ENCODE measurements at regions not wholly inside any gene's neighbourhood (a gene's known extent, or its start where the extent isn't known, plus 50 kb on each side); places are given as distances from the start of the nearest gene placed in this dataset.

DNA sequence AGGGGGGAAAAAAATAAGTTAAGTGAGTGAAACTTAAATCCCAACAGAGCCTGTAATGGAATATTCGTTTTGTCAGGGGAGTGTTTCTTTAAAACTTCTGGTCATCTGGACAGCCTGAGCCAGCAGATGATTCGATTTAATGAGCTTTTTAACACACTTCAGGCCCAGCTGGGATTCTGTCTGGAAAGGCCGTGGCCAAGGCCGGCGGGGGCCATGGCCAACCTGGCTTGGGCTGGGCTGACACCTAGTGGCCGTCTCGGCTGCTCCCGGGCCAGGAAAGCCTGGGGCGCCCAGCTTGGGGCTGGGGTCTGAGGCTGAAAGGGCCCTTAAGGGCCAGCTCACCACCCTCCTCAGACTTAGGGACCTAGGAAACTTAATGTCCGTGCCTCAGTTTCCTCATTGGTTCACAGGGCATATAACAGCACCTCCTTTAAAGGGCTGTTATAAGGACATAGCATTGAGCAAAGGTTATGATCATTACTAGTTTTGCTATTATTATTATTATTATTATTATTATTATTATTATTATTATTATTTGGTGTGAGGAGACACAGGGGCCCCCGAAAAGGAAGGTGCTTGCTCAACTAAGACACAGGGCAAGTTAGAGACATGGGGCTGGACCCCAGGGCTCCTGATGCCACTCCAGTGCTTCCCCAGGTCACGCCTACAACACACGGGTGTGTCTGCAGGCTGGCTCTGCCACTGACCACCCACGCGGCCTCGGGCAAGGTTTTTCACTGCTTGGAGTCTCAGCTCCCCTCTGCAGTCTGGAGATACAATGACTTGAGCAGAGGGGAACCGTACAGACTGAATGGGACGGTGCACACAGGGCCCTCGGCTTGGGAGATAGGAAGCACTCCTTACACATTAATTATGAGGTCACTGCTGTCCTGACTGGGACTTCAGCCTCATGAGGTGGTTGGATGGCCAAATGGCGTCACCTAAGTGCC lies 84.0 kb downstream of the SYNE3 start:
- Histone ChIP-seq H3K27ac (ENCODE audit: low read depth, low read length) (no peak overlapping the region), H3K27me3 (ENCODE audit: insufficient read depth, low read length, poor library complexity, severe bottlenecking) (no peaks in the 10 kb centered on the region), H3K36me3 (ENCODE audit: insufficient read depth, low read length) (peaks cover 45% of the 10 kb centered on the region), H3K9me3 (ENCODE audit: low read length) (no peaks in the 10 kb centered on the region), H3K4me1 (ENCODE audit: insufficient read depth, low read length) (no peaks in the 10 kb centered on the region), H3K4me3 (ENCODE audit: low read length) (no peak overlapping the region)
- H3K9me3 Mint-ChIP-seq, result no peaks in the 10 kb centered on the region
- H3K27ac Mint-ChIP-seq, result peak overlapping the region in 1 of 8 donors; percentile 70
- H3K27me3 Mint-ChIP-seq, result no peaks in the 10 kb centered on the region
- CTCF ChIA-PET, result no interaction called here
- H3K4me3 Mint-ChIP-seq, result no peak overlapping the region
- H3K4me1 Mint-ChIP-seq, result peaks cover 0 to 5% (median 2%) of the 10 kb centered on the region in 3 donors
- no peak for DNase-seq
- POLR2A ChIA-PET, result no interaction called here
- H3K36me3 Mint-ChIP-seq, result peaks cover 9 to 95% (median 31%) of the 10 kb centered on the region in 3 donors

DNA sequence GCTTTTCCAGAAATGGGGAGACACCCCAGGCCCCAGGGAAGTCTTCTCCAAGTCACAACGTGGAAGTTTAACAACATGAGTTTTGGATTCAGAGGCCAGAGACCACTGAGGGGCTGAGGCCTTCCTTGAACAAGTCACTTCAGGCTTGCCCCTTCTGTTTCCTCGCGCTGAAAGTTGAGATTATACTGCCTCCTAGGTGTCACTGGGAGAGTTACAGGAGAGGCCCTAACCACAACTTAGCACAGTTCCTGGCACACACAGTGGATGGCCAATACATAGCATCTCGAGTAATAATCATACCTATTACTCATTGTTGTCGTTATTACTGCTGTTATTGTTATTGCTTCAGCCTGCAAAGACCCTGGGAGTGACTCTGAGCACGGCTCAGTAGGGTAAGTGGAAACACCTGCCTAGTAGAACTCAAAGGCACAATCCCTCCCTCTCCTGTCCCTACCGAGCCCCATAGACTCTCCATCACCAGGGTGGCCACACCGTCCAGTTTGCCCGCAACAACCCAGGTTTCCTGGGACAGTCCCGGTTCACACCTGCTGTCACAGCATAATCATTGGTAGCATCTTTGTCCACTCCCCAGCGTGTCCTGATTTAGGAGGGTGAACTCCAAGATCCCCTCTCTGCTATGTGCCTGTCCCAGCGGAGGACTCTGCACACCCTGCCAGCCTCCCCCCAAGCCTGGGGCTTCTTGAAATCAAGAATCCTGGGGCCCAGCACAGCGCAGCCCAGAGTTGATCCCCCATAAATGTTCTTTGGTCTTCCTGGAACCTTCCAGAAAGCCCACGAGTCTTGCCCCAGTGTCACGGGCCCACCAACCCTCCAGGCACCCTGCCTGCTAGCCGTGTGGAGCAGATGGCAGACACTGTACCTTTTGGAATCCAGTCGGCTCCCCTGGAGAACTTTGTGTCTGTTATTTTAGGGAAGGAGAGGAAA lies 85.0 kb downstream of the SYNE3 start:
- no peaks in the 10 kb centered on the region for H3K27me3 Mint-ChIP-seq
- peaks cover 0 to 5% (median 2%) of the 10 kb centered on the region in 3 donors for H3K4me1 Mint-ChIP-seq
- peak overlapping the region in 1 of 8 donors; percentile 6 for H3K27ac Mint-ChIP-seq
- no peak for DNase-seq
- Histone ChIP-seq H3K27me3 (ENCODE audit: insufficient read depth, low read length, poor library complexity, severe bottlenecking) (no peaks in the 10 kb centered on the region), H3K36me3 (ENCODE audit: insufficient read depth, low read length) (peaks cover 45% of the 10 kb centered on the region), H3K4me1 (ENCODE audit: insufficient read depth, low read length) (no peaks in the 10 kb centered on the region), H3K4me3 (ENCODE audit: low read length) (no peak overlapping the region), H3K9me3 (ENCODE audit: low read length) (no peaks in the 10 kb centered on the region), H3K27ac (ENCODE audit: low read depth, low read length) (no peak overlapping the region)
- no peak overlapping the region for H3K4me3 Mint-ChIP-seq
- peaks cover 9 to 87% (median 27%) of the 10 kb centered on the region in 3 donors for H3K36me3 Mint-ChIP-seq
- POLR2A ChIA-PET, result no interaction called here
- CTCF ChIA-PET, result interaction anchor here (0.9 kb wide), 1 partner anchor 15 kb away, joined by 3 read pairs; no protein-coding TSS in a partner anchor
- H3K9me3 Mint-ChIP-seq, result no peaks in the 10 kb centered on the region

DNA sequence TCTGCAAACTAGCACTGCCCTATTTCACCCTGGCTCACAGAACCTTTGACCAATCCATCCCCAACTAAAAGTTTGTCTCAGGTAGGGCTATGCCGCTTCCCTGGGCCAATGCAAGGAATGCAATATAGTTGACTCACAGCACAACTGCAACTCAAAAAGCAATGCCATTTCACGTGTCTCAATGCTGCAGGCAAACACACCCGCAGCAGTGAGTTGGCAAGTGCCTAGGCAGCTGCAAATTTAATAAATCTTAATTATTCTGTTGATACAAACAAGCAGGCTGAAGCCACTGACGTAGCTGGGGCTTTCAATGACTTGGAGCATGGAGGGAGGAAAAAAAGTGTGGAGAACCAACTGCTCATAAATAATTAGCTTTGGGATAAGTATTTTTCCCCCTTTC lies 87.9 kb downstream of the SYNE3 start:
- Histone ChIP-seq H3K27me3 (ENCODE audit: insufficient read depth, low read length, poor library complexity, severe bottlenecking) (no peaks in the 10 kb centered on the region), H3K9me3 (ENCODE audit: low read length) (no peaks in the 10 kb centered on the region), H3K4me1 (ENCODE audit: insufficient read depth, low read length) (no peaks in the 10 kb centered on the region), H3K27ac (ENCODE audit: low read depth, low read length) (no peak overlapping the region), H3K4me3 (ENCODE audit: low read length) (no peak overlapping the region), H3K36me3 (ENCODE audit: insufficient read depth, low read length) (peaks cover 32% of the 10 kb centered on the region)
- ChIA-PET POLR2A (no interaction called here), CTCF (interaction anchor here (1.2 to 2.5 kb wide), 5 partner anchors 12 to 345 kb away, joined by 4 to 14 read pairs (median 4); no protein-coding TSS in a partner anchor)
- H3K27me3 Mint-ChIP-seq, result no peaks in the 10 kb centered on the region
- H3K9me3 Mint-ChIP-seq, result no peaks in the 10 kb centered on the region
- no peak overlapping the region for H3K4me3 Mint-ChIP-seq
- H3K4me1 Mint-ChIP-seq, result peaks cover 0 to 9% (median 2%) of the 10 kb centered on the region in 3 donors
- no peak for DNase-seq
- peaks cover 0 to 79% (median 13%) of the 10 kb centered on the region in 3 donors for H3K36me3 Mint-ChIP-seq
- peak overlapping the region in 1 of 8 donors; percentile 63 for H3K27ac Mint-ChIP-seq

DNA sequence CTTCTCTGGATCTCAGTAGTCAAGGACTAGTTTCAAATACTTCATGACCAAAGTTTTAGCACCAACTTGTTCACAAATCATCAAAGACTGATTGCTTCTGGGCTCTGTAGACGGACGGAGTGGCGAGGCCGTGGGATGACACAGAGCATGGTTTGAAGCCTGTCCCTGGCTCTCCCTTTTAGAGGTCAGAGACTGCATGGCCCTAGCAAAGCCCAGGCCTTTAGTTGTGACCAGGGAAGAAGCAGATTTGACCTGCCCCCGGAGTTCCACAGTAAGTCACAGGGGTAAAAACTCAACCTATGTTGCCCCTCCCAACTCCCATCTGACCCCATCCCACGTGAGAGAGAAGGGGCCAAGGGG lies 90.4 kb downstream of the SYNE3 start:
- CTCF ChIA-PET, result interaction anchor here (1.0 to 3.3 kb wide), 7 partner anchors 10 to 142 kb away, joined by 3 to 26 read pairs (median 6); no protein-coding TSS in a partner anchor
- DNase-seq, result no peak
- H3K27ac ChIP-seq (ENCODE audit: low read depth, low read length), result no peak overlapping the region
- Mint-ChIP-seq H3K27ac (peak overlapping the region in 3 of 8 donors; percentile 38 to 87 (median 85)), H3K27me3 (peaks cover 0 to 3% of the 10 kb centered on the region in 2 donors), H3K36me3 (peaks cover 9 to 75% (median 14%) of the 10 kb centered on the region in 3 donors), H3K4me3 (no peak overlapping the region), H3K4me1 (peaks cover 0 to 9% (median 2%) of the 10 kb centered on the region in 3 donors), H3K9me3 (no peaks in the 10 kb centered on the region)
- POLR2A ChIA-PET, result no interaction called here
- peaks cover 13% of the 10 kb centered on the region for H3K36me3 ChIP-seq (ENCODE audit: insufficient read depth, low read length)
- no peaks in the 10 kb centered on the region for H3K4me1 ChIP-seq (ENCODE audit: insufficient read depth, low read length)
- no peaks in the 10 kb centered on the region for H3K9me3 ChIP-seq (ENCODE audit: low read length)
- H3K27me3 ChIP-seq (ENCODE audit: insufficient read depth, low read length, poor library complexity, severe bottlenecking), result no peaks in the 10 kb centered on the region
- no peak overlapping the region for H3K4me3 ChIP-seq (ENCODE audit: low read length)

DNA sequence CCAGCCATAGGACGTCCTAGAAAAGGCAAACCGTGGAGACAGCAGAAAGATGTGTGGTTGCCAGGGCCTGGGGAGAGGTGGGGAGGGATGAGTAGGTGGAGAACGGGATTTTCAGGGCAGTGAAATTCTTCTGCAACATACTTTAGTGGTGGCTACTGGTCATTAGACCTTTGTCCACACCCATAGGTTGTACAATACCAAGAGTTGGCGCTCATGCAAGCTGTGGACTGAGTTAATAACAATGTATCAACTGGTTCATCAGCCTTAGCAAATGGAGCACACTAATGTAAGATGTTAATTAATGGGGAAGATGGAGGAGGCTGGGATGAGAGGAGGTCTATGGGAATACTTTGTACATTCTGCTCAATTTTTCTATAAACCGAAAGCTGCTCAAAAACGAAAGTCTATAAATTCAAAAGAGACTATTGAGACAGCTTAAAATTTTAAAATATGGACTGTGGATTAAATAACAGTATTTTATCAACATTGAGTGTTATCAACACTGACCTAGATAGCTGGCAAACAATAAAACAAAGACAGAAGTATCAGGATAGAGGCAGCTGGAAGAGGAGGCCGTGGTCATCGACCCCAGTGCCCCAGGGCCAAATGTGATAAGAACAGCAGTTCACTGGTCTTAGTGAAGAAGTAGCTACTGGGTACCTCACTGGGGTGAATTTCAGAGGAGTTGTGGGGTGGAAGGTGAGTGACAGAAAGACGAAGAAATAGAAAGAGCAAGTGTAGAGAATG lies 90.9 kb downstream of the SYNE3 start:
- no peak overlapping the region for H3K27ac ChIP-seq (ENCODE audit: low read depth, low read length)
- DNase-seq, result no peak
- no peaks in the 10 kb centered on the region for H3K4me1 ChIP-seq (ENCODE audit: insufficient read depth, low read length)
- no peaks in the 10 kb centered on the region for H3K9me3 ChIP-seq (ENCODE audit: low read length)
- no peaks in the 10 kb centered on the region for H3K27me3 ChIP-seq (ENCODE audit: insufficient read depth, low read length, poor library complexity, severe bottlenecking)
- Mint-ChIP-seq H3K9me3 (no peaks in the 10 kb centered on the region), H3K27me3 (peaks cover 0 to 3% of the 10 kb centered on the region in 2 donors), H3K4me3 (no peak overlapping the region), H3K27ac (peak overlapping the region in 4 of 8 donors; percentile 31 to 87 (median 62)), H3K4me1 (peaks cover 0 to 9% (median 2%) of the 10 kb centered on the region in 3 donors), H3K36me3 (peaks cover 14 to 74% (median 17%) of the 10 kb centered on the region in 3 donors)
- peaks cover 9% of the 10 kb centered on the region for H3K36me3 ChIP-seq (ENCODE audit: insufficient read depth, low read length)
- POLR2A ChIA-PET, result no interaction called here
- H3K4me3 ChIP-seq (ENCODE audit: low read length), result no peak overlapping the region
- CTCF ChIA-PET, result interaction anchor here (1.1 to 3.3 kb wide), 3 partner anchors 10 to 101 kb away, joined by 3 to 26 read pairs (median 11); no protein-coding TSS in a partner anchor

DNA sequence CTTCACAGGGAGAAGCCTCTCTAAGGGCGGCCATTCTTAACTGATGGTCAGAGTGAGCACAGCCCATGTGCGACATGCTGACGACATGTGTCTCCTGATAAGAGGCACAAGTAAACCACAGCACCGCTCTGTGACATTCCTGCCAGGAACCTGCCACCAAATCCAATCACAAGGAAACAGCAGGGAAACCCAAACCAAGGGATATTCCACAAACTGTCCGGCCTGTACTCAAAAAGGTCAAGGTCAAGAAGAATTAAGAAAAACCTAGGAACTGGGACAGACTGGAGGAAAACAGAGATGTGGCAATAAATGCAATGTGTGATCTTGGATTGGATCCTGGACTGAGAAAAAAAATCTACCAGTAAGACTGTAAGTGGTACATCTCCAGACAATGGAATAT lies 91.9 kb downstream of the SYNE3 start:
- ChIA-PET POLR2A (no interaction called here), CTCF (interaction anchor here (1.0 to 3.3 kb wide), 4 partner anchors 11 to 102 kb away, joined by 3 to 26 read pairs (median 7); no protein-coding TSS in a partner anchor)
- Histone ChIP-seq H3K27ac (ENCODE audit: low read depth, low read length) (no peak overlapping the region), H3K36me3 (ENCODE audit: insufficient read depth, low read length) (peaks cover 9% of the 10 kb centered on the region), H3K27me3 (ENCODE audit: insufficient read depth, low read length, poor library complexity, severe bottlenecking) (no peaks in the 10 kb centered on the region), H3K4me3 (ENCODE audit: low read length) (no peak overlapping the region), H3K9me3 (ENCODE audit: low read length) (no peaks in the 10 kb centered on the region), H3K4me1 (ENCODE audit: insufficient read depth, low read length) (no peaks in the 10 kb centered on the region)
- H3K36me3 Mint-ChIP-seq, result peaks cover 22 to 74% (median 23%) of the 10 kb centered on the region in 3 donors
- peak overlapping the region in 2 of 8 donors; percentile 10 to 21 for H3K27ac Mint-ChIP-seq
- no peaks in the 10 kb centered on the region for H3K9me3 Mint-ChIP-seq
- DNase-seq, result no peak
- peaks cover 0 to 9% (median 2%) of the 10 kb centered on the region in 3 donors for H3K4me1 Mint-ChIP-seq
- peaks cover 0 to 3% of the 10 kb centered on the region in 2 donors for H3K27me3 Mint-ChIP-seq
- H3K4me3 Mint-ChIP-seq, result no peak overlapping the region

DNA sequence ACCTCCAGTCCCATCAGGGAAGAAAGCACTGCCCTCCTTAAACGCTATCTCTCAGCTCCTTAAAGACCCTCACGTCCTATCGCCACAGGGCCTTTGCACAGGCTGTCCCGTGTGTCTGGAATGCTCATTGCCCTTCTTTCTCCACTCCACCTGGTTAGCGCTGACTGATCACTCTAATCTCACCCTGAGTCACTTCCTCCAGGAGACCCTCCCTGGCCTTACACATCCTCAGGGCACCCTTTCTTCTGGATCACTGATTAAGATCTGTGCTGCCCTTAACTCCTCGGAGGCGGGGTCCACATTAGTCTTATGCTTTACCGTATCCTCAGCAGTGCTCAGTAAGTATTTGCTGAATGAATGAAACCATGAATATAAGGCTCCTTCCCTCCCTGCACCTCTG lies 94.7 kb downstream of the SYNE3 start:
- H3K4me3 ChIP-seq (ENCODE audit: low read length), result no peak overlapping the region
- no peak overlapping the region for H3K4me3 Mint-ChIP-seq
- H3K27me3 Mint-ChIP-seq, result peaks cover 0 to 3% of the 10 kb centered on the region in 2 donors
- no peaks in the 10 kb centered on the region for H3K4me1 ChIP-seq (ENCODE audit: insufficient read depth, low read length)
- H3K36me3 Mint-ChIP-seq, result peaks cover 28 to 74% (median 29%) of the 10 kb centered on the region in 3 donors
- H3K27ac ChIP-seq (ENCODE audit: low read depth, low read length), result no peak overlapping the region
- H3K9me3 ChIP-seq (ENCODE audit: low read length), result no peaks in the 10 kb centered on the region
- no peaks in the 10 kb centered on the region for H3K9me3 Mint-ChIP-seq
- H3K36me3 ChIP-seq (ENCODE audit: insufficient read depth, low read length), result peaks cover 22% of the 10 kb centered on the region
- ChIA-PET POLR2A (no interaction called here), CTCF (interaction anchor here (1.4 kb wide), 1 partner anchor 21 kb away, joined by 3 read pairs; no protein-coding TSS in a partner anchor)
- no peaks in the 10 kb centered on the region for H3K27me3 ChIP-seq (ENCODE audit: insufficient read depth, low read length, poor library complexity, severe bottlenecking)
- no peak for DNase-seq
- peaks cover 0 to 4% (median 0%) of the 10 kb centered on the region in 3 donors for H3K4me1 Mint-ChIP-seq
- H3K27ac Mint-ChIP-seq, result peak overlapping the region in 2 of 8 donors; percentile 2 to 68
